Small intestine (tissue), 7 donors: ENCODE measurements at regions not wholly inside any gene's neighbourhood (a gene's known extent, or its start where the extent isn't known, plus 50 kb on each side); places are given as distances from the start of the nearest gene placed in this dataset.
A peak's percentile ranks its signal among the peaks of the same experiment; 100 is the strongest.

Experiments used
- DNase-seq, 2 donors: peaks; one replicate each; pipeline versions ENCODE4 v3.0.0 to v3.0.0-alpha.2; 2013
- FAIRE-seq: peaks from 2 replicates; lab custom pipeline; 2012; peaks lifted over from hg19 to GRCh38; lab: Jason Lieb, UNC
- H3K27ac ChIP-seq, 3 donors: one replicate each; pipeline ENCODE4 v1.5.1; 2013; ENCODE audit warnings: low read length in 2 of 3, mild to moderate bottlenecking in 2 of 3, control low read depth in 1 of 3, inconsistent platforms in 1 of 3, low read depth in 1 of 3, moderate library complexity in 1 of 3
- H3K27me3 ChIP-seq, 3 donors: one replicate each; pipeline ENCODE4 v1.6.1; 2013; ENCODE audit warnings: low read length in 3 of 3, inconsistent platforms in 1 of 3; ENCODE audit not compliant: control insufficient read depth in 3 of 3, insufficient read depth in 3 of 3
- H3K36me3 ChIP-seq, 3 donors: one replicate each; pipeline ENCODE4 v1.6.1; 2013; ENCODE audit warnings: low read length in 3 of 3, inconsistent platforms in 1 of 3, low read depth in 1 of 3, mild to moderate bottlenecking in 1 of 3, moderate library complexity in 1 of 3; ENCODE audit not compliant: control insufficient read depth in 3 of 3, insufficient read depth in 2 of 3
- H3K4me1 ChIP-seq, 3 donors: one replicate each; pipeline ENCODE4 v1.6.1; 2013; ENCODE audit warnings: low read length in 2 of 3, inconsistent platforms in 1 of 3, low read depth in 1 of 3, mild to moderate bottlenecking in 1 of 3, moderate library complexity in 1 of 3; ENCODE audit not compliant: control insufficient read depth in 3 of 3, insufficient read depth in 2 of 3
- H3K4me3 ChIP-seq, 3 donors: one replicate each; pipeline ENCODE4 v1.5.1; 2013; ENCODE audit warnings: low read length in 3 of 3, control low read depth in 1 of 3, inconsistent platforms in 1 of 3, low read depth in 1 of 3, mild to moderate bottlenecking in 1 of 3, moderate library complexity in 1 of 3
- H3K9me3 ChIP-seq, 2 donors: one replicate each; pipeline ENCODE4 v1.6.1; 2013; ENCODE audit warnings: low read depth in 1 of 2, low read length in 1 of 2; ENCODE audit not compliant: control insufficient read depth in 2 of 2, insufficient read depth in 1 of 2
- WGBS, 3 donors: extraction: QIAGEN DNeasy Blood & Tissue Kit; methylation state at CpG; one replicate each; pipeline ENCODE4 v1.1.7; 2013; 5-methylcytosine and 5-hydroxymethylcytosine counted together
- donor health status: healthy with polysubstance abuse.
- donor health status: control.
- donor health status: control.
- donor health status: Bipolar disorder and iron deficiency.
- donor health status: healthy.

GRCh38 chr2:180184506-180184905 lies 177.4 kb upstream of the CWC22 start:
- H3K4me3 ChIP-seq, result no peak overlapping the region
- no peak for DNase-seq

GRCh38 chr2:180180511-180180910 lies 173.4 kb upstream of the CWC22 start:
- no peaks in the 10 kb centered on the region for H3K9me3 ChIP-seq
- 55 to 67% (median 60%) methylated on average over 2 of the region's 2 CpGs for WGBS, 3 donors
- no peaks in the 10 kb centered on the region for H3K4me1 ChIP-seq
- FAIRE-seq (no peak), DNase-seq (no peak)
- no peaks in the 10 kb centered on the region for H3K27me3 ChIP-seq
- H3K4me3 ChIP-seq, result no peak overlapping the region
- no peak overlapping the region for H3K27ac ChIP-seq
- H3K36me3 ChIP-seq, result no peaks in the 10 kb centered on the region

More at GRCh38 chr2:180184506-180184905, 177.4 kb upstream of the CWC22 start:
- Histone ChIP-seq H3K27me3 (no peaks in the 10 kb centered on the region), H3K9me3 (no peaks in the 10 kb centered on the region), H3K36me3 (no peaks in the 10 kb centered on the region), H3K4me1 (no peaks in the 10 kb centered on the region), H3K27ac (peak overlapping the region in 1 of 3 donors; percentile 4)
- 76 to 85% (median 80%) methylated on average over 2 of the region's 2 CpGs for WGBS, 3 donors
- FAIRE-seq, result no peak

DNA sequence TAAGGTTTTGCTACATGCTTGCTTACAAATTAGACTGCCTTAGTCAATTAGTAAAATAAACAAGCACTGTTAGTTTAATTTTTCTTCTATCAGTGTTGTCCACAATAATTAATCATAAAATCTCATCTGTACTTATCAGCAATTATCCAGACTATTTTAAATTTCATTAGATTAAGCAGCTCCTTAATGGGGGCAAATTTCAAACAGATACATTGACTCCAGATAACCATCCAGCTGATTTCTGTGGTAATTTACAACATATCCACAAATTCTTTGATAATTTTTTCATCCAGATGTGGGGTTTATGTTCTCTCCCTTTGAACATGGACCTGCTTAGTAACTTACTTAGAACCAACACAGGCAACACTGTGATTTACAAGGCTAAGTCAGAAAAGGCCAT lies 170.4 kb upstream of the CWC22 start:
- Histone ChIP-seq H3K4me3 (no peak overlapping the region), H3K27ac (no peak overlapping the region), H3K36me3 (no peaks in the 10 kb centered on the region), H3K9me3 (no peaks in the 10 kb centered on the region), H3K27me3 (no peaks in the 10 kb centered on the region), H3K4me1 (no peaks in the 10 kb centered on the region)
- FAIRE-seq, result no peak
- DNase-seq, result no peak

- no peaks in the 10 kb centered on the region for H3K4me1 ChIP-seq
- H3K36me3 ChIP-seq, result no peaks in the 10 kb centered on the region
- H3K9me3 ChIP-seq, result no peaks in the 10 kb centered on the region
- 38 to 76% (median 69%) methylated on average over 2 of the region's 2 CpGs for WGBS, 3 donors
- H3K4me3 ChIP-seq, result no peak overlapping the region
- DNase-seq, result no peak
- no peak overlapping the region for H3K27ac ChIP-seq
- no peaks in the 10 kb centered on the region for H3K27me3 ChIP-seq
- FAIRE-seq, result no peak
Observed at GRCh38 chr2:180175736-180176135, 168.6 kb upstream of the CWC22 start.

GRCh38 chr2:180174580-180174979 lies 167.5 kb upstream of the CWC22 start:
- no peaks in the 10 kb centered on the region for H3K27me3 ChIP-seq
- 89 to 92% (median 89%) methylated on average over 6 of the region's 6 CpGs for WGBS, 3 donors
- peaks cover 0 to 3% of the 10 kb centered on the region in 2 donors for H3K9me3 ChIP-seq
- no peak for DNase-seq
- FAIRE-seq, result no peak
- H3K4me3 ChIP-seq, result no peak overlapping the region
- H3K36me3 ChIP-seq, result no peaks in the 10 kb centered on the region
- no peaks in the 10 kb centered on the region for H3K4me1 ChIP-seq
- H3K27ac ChIP-seq, result no peak overlapping the region

- DNase-seq (no peak), FAIRE-seq (no peak)
- peaks cover 0 to 14% of the 10 kb centered on the region in 2 donors for H3K9me3 ChIP-seq
- H3K27ac ChIP-seq, result no peak overlapping the region
- H3K4me1 ChIP-seq, result no peaks in the 10 kb centered on the region
- H3K36me3 ChIP-seq, result no peaks in the 10 kb centered on the region
- no peak overlapping the region for H3K4me3 ChIP-seq
- H3K27me3 ChIP-seq, result no peaks in the 10 kb centered on the region
Observed at GRCh38 chr2:180169474-180169873, 162.4 kb upstream of the CWC22 start.

GRCh38 chr2:180161415-180161814 lies 154.3 kb upstream of the CWC22 start:
- WGBS, 3 donors, result 83 to 96% (median 87%) methylated on average over 2 of the region's 2 CpGs
- no peak for DNase-seq

DNA sequence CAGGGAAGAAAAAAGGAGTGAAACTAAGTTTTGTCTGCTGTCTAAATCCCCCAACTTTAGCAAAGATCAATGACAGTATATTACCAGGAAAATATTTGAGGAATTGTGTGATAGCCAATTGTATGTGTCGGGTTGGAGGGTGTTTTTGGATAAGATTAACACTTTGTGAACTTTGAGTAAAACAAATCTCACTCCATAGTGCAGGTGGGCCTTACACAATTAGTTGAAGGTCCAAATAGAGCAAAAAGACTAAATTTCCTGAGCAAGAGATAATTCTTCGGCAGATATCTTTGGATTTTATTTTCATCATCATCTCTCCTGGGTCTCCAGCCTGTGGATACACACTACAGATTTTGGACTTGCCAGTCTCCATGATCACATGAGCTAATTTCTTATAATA lies 152.8 kb upstream of the CWC22 start:
- H3K9me3 ChIP-seq, result no peaks in the 10 kb centered on the region
- DNase-seq (no peak), FAIRE-seq (no peak)
- no peaks in the 10 kb centered on the region for H3K4me1 ChIP-seq
- no peak overlapping the region for H3K27ac ChIP-seq
- H3K4me3 ChIP-seq, result no peak overlapping the region
- H3K36me3 ChIP-seq, result no peaks in the 10 kb centered on the region
- no peaks in the 10 kb centered on the region for H3K27me3 ChIP-seq
- WGBS, 3 donors, result 61 to 71% (median 65%) methylated on average over 2 of the region's 2 CpGs

More at GRCh38 chr2:180161415-180161814, 154.3 kb upstream of the CWC22 start:
- H3K27ac ChIP-seq, result no peak overlapping the region
- H3K4me1 ChIP-seq, result no peaks in the 10 kb centered on the region
- H3K27me3 ChIP-seq, result no peaks in the 10 kb centered on the region
- H3K9me3 ChIP-seq, result no peaks in the 10 kb centered on the region
- no peak for FAIRE-seq
- H3K4me3 ChIP-seq, result no peak overlapping the region
- H3K36me3 ChIP-seq, result no peaks in the 10 kb centered on the region

DNA sequence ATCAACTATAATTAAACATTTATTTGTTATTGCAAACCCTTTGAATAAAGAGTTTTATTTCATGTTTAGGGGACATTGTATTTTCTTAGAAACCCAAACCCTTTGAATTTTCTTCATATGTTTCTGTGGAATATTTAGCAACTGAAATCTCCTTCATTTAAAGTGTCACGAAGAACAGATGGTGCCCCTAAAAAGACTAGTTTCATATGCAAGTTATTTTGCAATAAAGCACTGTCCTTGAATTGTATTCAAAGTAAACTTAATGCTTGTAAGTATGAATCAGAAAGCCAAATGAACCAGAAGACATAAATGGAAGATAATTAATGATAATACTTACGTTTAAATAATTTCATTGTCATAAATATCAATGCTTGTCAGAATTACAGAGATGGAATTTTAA lies 151.9 kb upstream of the CWC22 start:
- DNase-seq, result no peak
- H3K27me3 ChIP-seq, result no peaks in the 10 kb centered on the region
- H3K4me1 ChIP-seq, result no peaks in the 10 kb centered on the region
- H3K27ac ChIP-seq, result no peak overlapping the region
- H3K9me3 ChIP-seq, result no peaks in the 10 kb centered on the region
- H3K4me3 ChIP-seq, result no peak overlapping the region
- 64 to 78% (median 67%) methylated on average over 2 of the region's 2 CpGs for WGBS, 3 donors
- no peaks in the 10 kb centered on the region for H3K36me3 ChIP-seq
- FAIRE-seq, result no peak
